ENCODE measurements at regions not wholly inside any gene's neighbourhood (a gene's known extent, or its start where the extent isn't known, plus 50 kb on each side); places are given as distances from the start of the nearest gene placed in this dataset.

DNA sequence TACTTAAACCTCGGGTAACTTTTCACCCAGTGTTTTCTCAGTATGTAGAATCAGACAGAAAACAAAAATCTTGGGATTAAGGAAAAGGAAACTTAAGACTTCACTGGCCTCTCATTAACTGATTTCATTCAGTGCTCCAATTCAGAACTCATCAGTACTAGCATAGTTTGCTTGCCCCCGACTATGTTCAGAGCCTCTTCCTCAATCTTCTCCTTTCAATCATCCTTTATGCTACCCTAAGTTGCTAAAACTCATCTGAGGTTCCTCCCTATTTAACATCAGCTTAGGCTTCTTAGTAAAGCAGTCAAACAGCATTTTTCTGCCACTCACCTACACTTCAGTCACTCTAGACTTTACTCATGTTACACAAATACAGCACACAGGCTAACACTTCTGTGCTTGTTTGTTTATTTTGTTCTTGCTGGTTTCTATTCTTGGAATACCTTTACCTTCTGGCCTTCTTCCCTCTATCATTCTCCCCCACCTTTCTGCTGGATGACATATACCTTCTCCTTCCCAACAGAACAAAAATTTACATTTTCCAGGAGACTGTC lies 163.0 kb upstream of the TLL1 start:
- TF ChIP-seq, protein P1, sequence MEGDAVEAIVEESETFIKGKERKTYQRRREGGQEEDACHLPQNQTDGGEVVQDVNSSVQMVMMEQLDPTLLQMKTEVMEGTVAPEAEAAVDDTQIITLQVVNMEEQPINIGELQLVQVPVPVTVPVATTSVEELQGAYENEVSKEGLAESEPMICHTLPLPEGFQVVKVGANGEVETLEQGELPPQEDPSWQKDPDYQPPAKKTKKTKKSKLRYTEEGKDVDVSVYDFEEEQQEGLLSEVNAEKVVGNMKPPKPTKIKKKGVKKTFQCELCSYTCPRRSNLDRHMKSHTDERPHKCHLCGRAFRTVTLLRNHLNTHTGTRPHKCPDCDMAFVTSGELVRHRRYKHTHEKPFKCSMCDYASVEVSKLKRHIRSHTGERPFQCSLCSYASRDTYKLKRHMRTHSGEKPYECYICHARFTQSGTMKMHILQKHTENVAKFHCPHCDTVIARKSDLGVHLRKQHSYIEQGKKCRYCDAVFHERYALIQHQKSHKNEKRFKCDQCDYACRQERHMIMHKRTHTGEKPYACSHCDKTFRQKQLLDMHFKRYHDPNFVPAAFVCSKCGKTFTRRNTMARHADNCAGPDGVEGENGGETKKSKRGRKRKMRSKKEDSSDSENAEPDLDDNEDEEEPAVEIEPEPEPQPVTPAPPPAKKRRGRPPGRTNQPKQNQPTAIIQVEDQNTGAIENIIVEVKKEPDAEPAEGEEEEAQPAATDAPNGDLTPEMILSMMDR (IDR thresholded peaks at IDR 0.05), result no peak
- no peak for TF ChIP-seq POLR2A (IDR thresholded peaks at IDR 0.05)
